ENCODE measurements at regions not wholly inside any gene's neighbourhood (a gene's known extent, or its start where the extent isn't known, plus 50 kb on each side); places are given as distances from the start of the nearest gene placed in this dataset.

DNA sequence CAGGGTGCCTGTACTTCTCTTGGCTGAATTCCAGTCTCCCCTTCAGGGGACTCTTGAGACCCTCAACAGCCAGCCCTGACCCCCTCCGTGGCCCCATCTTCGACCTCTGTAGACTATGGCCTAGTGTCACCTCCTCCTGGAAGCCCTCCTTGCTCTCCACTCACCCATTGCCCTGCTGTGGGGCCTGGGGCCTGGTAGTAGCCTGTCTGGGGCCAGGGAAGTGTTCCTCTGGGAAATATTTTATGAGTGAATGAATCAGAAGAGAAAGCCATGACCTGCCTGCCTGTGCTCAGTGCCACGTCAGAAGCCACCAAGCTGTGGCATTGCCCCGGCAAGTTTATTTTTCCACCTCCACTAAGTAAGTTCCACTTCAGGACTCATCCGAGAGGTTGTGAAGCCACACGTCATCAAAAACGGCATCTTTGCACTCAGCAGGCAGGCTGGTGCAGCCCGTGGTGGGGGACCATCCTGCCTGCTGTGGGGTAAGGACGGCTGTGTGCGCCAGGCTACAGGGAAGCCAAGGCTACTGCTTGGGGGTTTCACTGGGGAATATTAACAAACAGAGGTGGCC is 59.6 kb upstream of the PPARA start:
- no peaks in the 10 kb centered on the region for H3K9me2 ChIP-seq (ENCODE audit: insufficient read depth, low read length)
- CTCF ChIA-PET (ENCODE audit: unreplicated experiment), result no interaction called here
- POLR2A ChIA-PET, result no interaction called here
- H3K36me3 ChIP-seq (ENCODE audit: insufficient read depth, low read length), result no peaks in the 10 kb centered on the region
- H3K27ac ChIP-seq (ENCODE audit: low read depth, low read length, poor library complexity, severe bottlenecking), result no peak overlapping the region
- no peaks in the 10 kb centered on the region for H4K20me1 ChIP-seq (ENCODE audit: insufficient read depth, low read length)
- no peak overlapping the region for H2AFZ ChIP-seq (ENCODE audit: low read length)
- no TSS peak for BruUV-seq (replicated peaks)
- no peak overlapping the region for H3K4me2 ChIP-seq (ENCODE audit: low read length)
- no peak for DNase-seq (ENCODE audit: low spot score)
- H3K79me2 ChIP-seq (ENCODE audit: insufficient read depth, low read depth, low read length), result no peaks in the 10 kb centered on the region
- no peaks in the 10 kb centered on the region for H3K9me3 ChIP-seq (ENCODE audit: low read length)
- intact Hi-C loops (cut with micrococcal nuclease; ENCODE audit: unreplicated experiment), result no loop called here
- TF ChIP-seq, protein P1, sequence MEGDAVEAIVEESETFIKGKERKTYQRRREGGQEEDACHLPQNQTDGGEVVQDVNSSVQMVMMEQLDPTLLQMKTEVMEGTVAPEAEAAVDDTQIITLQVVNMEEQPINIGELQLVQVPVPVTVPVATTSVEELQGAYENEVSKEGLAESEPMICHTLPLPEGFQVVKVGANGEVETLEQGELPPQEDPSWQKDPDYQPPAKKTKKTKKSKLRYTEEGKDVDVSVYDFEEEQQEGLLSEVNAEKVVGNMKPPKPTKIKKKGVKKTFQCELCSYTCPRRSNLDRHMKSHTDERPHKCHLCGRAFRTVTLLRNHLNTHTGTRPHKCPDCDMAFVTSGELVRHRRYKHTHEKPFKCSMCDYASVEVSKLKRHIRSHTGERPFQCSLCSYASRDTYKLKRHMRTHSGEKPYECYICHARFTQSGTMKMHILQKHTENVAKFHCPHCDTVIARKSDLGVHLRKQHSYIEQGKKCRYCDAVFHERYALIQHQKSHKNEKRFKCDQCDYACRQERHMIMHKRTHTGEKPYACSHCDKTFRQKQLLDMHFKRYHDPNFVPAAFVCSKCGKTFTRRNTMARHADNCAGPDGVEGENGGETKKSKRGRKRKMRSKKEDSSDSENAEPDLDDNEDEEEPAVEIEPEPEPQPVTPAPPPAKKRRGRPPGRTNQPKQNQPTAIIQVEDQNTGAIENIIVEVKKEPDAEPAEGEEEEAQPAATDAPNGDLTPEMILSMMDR (conservative IDR thresholded peaks at IDR 0.05; ENCODE audit: low read length), result no peak
- TF ChIP-seq EZH2phosphoT487 (IDR thresholded peaks at IDR 0.05; ENCODE audit: borderline replicate concordance, low read depth, low read length), result no peak
- no peak overlapping the region for H3K4me3 ChIP-seq (ENCODE audit: low read depth, low read length, poor library complexity, severe bottlenecking)
- no peaks in the 10 kb centered on the region for H3K4me1 ChIP-seq (ENCODE audit: insufficient read depth, low read length, poor library complexity, severe bottlenecking)

DNA sequence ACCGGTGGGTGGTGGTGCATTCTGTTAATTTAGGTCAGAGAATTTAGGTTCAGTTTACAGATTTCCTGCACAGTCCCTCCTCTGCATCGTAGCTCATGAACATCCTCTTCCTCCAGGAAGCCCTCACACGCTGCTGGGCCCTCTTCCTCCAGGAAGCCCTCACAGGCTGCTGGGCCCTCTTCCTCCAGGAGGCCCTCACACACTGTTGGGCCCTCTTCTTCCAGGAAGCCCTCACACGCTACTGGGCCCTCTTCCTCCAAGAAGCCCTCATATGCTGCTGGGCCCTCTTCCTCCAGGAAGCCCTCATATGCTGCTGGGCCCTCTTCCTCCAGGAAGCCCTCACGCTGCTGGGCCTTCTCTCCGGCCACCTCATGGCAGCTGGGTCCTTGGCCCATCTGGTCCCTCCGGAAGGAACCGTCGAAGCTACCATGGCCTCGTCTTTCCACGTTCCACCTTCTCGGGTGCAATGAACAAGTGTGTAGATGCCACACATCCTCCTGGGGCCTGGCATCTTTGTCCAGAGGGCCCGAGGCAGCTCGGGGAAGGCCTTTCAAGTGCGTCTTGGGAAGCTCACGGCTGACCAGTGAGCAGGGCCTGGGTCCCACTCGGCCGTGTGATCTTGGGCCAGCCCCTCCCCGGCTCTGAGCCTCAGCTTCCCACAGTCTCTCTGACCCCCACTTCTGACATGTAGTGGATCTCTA is 58.9 kb upstream of the PPARA start:
- Histone ChIP-seq H3K4me3 (ENCODE audit: low read depth, low read length, poor library complexity, severe bottlenecking) (no peak overlapping the region), H3K4me2 (ENCODE audit: low read length) (no peak overlapping the region), H3K79me2 (ENCODE audit: insufficient read depth, low read depth, low read length) (no peaks in the 10 kb centered on the region), H3K36me3 (ENCODE audit: insufficient read depth, low read length) (no peaks in the 10 kb centered on the region), H2AFZ (ENCODE audit: low read length) (no peak overlapping the region), H3K4me1 (ENCODE audit: insufficient read depth, low read length, poor library complexity, severe bottlenecking) (no peaks in the 10 kb centered on the region), H3K9me3 (ENCODE audit: low read length) (no peaks in the 10 kb centered on the region), H3K9me2 (ENCODE audit: insufficient read depth, low read length) (no peaks in the 10 kb centered on the region), H3K27ac (ENCODE audit: low read depth, low read length, poor library complexity, severe bottlenecking) (no peak overlapping the region), H4K20me1 (ENCODE audit: insufficient read depth, low read length) (no peaks in the 10 kb centered on the region)
- DNase-seq (ENCODE audit: low spot score), result no peak
- ChIA-PET POLR2A (no interaction called here), CTCF (ENCODE audit: unreplicated experiment) (no interaction called here)
- TF ChIP-seq, protein P1 (conservative IDR thresholded peaks at IDR 0.05; ENCODE audit: low read length), result no peak
- TF ChIP-seq EZH2phosphoT487 (IDR thresholded peaks at IDR 0.05; ENCODE audit: borderline replicate concordance, low read depth, low read length), result no peak
- intact Hi-C loops (cut with micrococcal nuclease; ENCODE audit: unreplicated experiment), result no loop called here
- no TSS peak for BruUV-seq (replicated peaks)

DNA sequence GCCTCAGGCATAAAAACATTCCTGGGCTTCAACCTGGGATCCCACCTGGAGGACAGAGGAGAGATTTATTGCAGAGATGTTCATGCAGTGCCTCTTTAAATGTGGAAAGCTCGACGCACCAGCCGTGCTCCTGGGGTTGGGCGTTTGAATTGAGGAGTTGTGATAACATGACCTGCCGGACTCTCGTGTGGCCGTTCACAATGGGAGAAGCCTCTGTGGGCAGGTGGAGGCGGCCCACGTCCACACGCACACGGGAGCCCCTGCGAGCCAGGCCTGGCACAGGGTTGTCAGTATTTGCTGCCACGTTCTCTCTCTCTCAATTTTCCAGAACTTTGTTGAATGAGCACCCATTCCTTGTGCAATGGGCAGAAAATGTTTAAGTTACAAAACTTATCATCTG is 58.3 kb upstream of the PPARA start:
- TF ChIP-seq, protein P1 (conservative IDR thresholded peaks at IDR 0.05; ENCODE audit: low read length), result no peak
- TF ChIP-seq EZH2phosphoT487 (IDR thresholded peaks at IDR 0.05; ENCODE audit: borderline replicate concordance, low read depth, low read length), result no peak
- no peak for DNase-seq (ENCODE audit: low spot score)
- no peak overlapping the region for H3K4me2 ChIP-seq (ENCODE audit: low read length)
- no peaks in the 10 kb centered on the region for H3K9me2 ChIP-seq (ENCODE audit: insufficient read depth, low read length)
- H3K79me2 ChIP-seq (ENCODE audit: insufficient read depth, low read depth, low read length), result no peaks in the 10 kb centered on the region
- no peak overlapping the region for H3K27ac ChIP-seq (ENCODE audit: low read depth, low read length, poor library complexity, severe bottlenecking)
- POLR2A ChIA-PET, result no interaction called here
- H4K20me1 ChIP-seq (ENCODE audit: insufficient read depth, low read length), result no peaks in the 10 kb centered on the region
- H3K4me1 ChIP-seq (ENCODE audit: insufficient read depth, low read length, poor library complexity, severe bottlenecking), result no peaks in the 10 kb centered on the region
- no peak overlapping the region for H2AFZ ChIP-seq (ENCODE audit: low read length)
- CTCF ChIA-PET (ENCODE audit: unreplicated experiment), result no interaction called here
- no TSS peak for BruUV-seq (replicated peaks)
- H3K9me3 ChIP-seq (ENCODE audit: low read length), result no peaks in the 10 kb centered on the region
- intact Hi-C loops (cut with micrococcal nuclease; ENCODE audit: unreplicated experiment), result no loop called here
- no peaks in the 10 kb centered on the region for H3K36me3 ChIP-seq (ENCODE audit: insufficient read depth, low read length)
- H3K4me3 ChIP-seq (ENCODE audit: low read depth, low read length, poor library complexity, severe bottlenecking), result no peak overlapping the region

Data from OCI-LY7 (cell line).